ENCODE measurements at regions not wholly inside any gene's neighbourhood (a gene's known extent, or its start where the extent isn't known, plus 50 kb on each side); places are given as distances from the start of the nearest gene placed in this dataset.

GRCh38 chr1:59233444-59233843 is 63.5 kb upstream of the FGGY start:
- intact Hi-C loops (cut with DNase I): no loop called here
- DNase-seq: no peak
- no peak overlapping the region for H3K4me3 ChIP-seq
- TF ChIP-seq POLR2AphosphoS5 (IDR thresholded peaks at IDR 0.05): no peak
- no peak for TF ChIP-seq EP300 (IDR thresholded peaks at IDR 0.05)
- TF ChIP-seq POLR2A (IDR thresholded peaks at IDR 0.05): no peak
- TF ChIP-seq CTCF (IDR thresholded peaks at IDR 0.05): no peak
- H3K9me3 ChIP-seq: no peaks in the 10 kb centered on the region
- no peaks in the 10 kb centered on the region for H3K4me1 ChIP-seq
- H3K36me3 ChIP-seq: no peaks in the 10 kb centered on the region
- H3K27me3 ChIP-seq: no peaks in the 10 kb centered on the region
- H3K27ac ChIP-seq: no peak overlapping the region
- 89 to 93% methylated on average over 1 of the region's 1 CpG for WGBS, 2 donors

- Histone ChIP-seq H3K4me1 (peaks cover 0 to 2% (median 0%) of the 10 kb centered on the region in 4 donors), H3K36me3 (no peaks in the 10 kb centered on the region), H3K9me3 (no peaks in the 10 kb centered on the region), H3K27ac (no peak overlapping the region), H3K27me3 (no peaks in the 10 kb centered on the region), H3K4me3 (no peak overlapping the region)
- intact Hi-C loops (cut with DNase I): no loop called here
- DNase-seq: no peak
- TF ChIP-seq CTCF (IDR thresholded peaks at IDR 0.05) (no peak), EP300 (IDR thresholded peaks at IDR 0.05) (no peak), POLR2AphosphoS5 (IDR thresholded peaks at IDR 0.05) (no peak), POLR2A (IDR thresholded peaks at IDR 0.05) (no peak)
- 83 to 90% methylated on average over 3 of the region's 3 CpGs for WGBS, 2 donors
Observed at GRCh38 chr1:59236721-59237545, 60.0 kb upstream of the FGGY start.

- no peak overlapping the region for H3K27ac ChIP-seq
- H3K9me3 ChIP-seq: no peaks in the 10 kb centered on the region
- H3K27me3 ChIP-seq: no peaks in the 10 kb centered on the region
- intact Hi-C loops (cut with DNase I): no loop called here
- peaks cover 0 to 11% (median 4%) of the 10 kb centered on the region in 4 donors for H3K4me1 ChIP-seq
- no peak for DNase-seq
- no peak for TF ChIP-seq POLR2A (IDR thresholded peaks at IDR 0.05)
- TF ChIP-seq EP300 (IDR thresholded peaks at IDR 0.05): no peak
- TF ChIP-seq POLR2AphosphoS5 (IDR thresholded peaks at IDR 0.05): no peak
- TF ChIP-seq CTCF (IDR thresholded peaks at IDR 0.05): no peak
- WGBS, 2 donors: 78 to 86% methylated on average over 2 of the region's 2 CpGs
- no peaks in the 10 kb centered on the region for H3K36me3 ChIP-seq
- H3K4me3 ChIP-seq: no peak overlapping the region
Observed at GRCh38 chr1:59237900-59238299, 59.0 kb upstream of the FGGY start.

GRCh38 chr1:59238333-59238934 is 58.5 kb upstream of the FGGY start:
- H3K9me3 ChIP-seq: no peaks in the 10 kb centered on the region
- no peak for DNase-seq
- no peaks in the 10 kb centered on the region for H3K27me3 ChIP-seq
- WGBS, 2 donors: 51 to 76% methylated on average over 5 of the region's 5 CpGs
- no peak for TF ChIP-seq CTCF (IDR thresholded peaks at IDR 0.05)
- no peak for TF ChIP-seq POLR2A (IDR thresholded peaks at IDR 0.05)
- TF ChIP-seq EP300 (IDR thresholded peaks at IDR 0.05): no peak
- TF ChIP-seq POLR2AphosphoS5 (IDR thresholded peaks at IDR 0.05): no peak
- no peak overlapping the region for H3K27ac ChIP-seq
- peaks cover 0 to 11% (median 5%) of the 10 kb centered on the region in 4 donors for H3K4me1 ChIP-seq
- H3K36me3 ChIP-seq: no peaks in the 10 kb centered on the region
- no peak overlapping the region for H3K4me3 ChIP-seq
- intact Hi-C loops (cut with DNase I): no loop called here

All from sigmoid colon (tissue), 6 donors.